Fibroblast of mammary gland (primary cell): ENCODE measurements at regions not wholly inside any gene's neighbourhood (a gene's known extent, or its start where the extent isn't known, plus 50 kb on each side); places are given as distances from the start of the nearest gene placed in this dataset.
A peak's percentile ranks its signal among the peaks of the same experiment; 100 is the strongest.

Experiments
- DNase-seq: peaks from one replicate; pipeline ENCODE4 v3.0.0-alpha.2; 2010; ENCODE audit warnings: low read depth
- H3K4me3 ChIP-seq: 2 replicates; pipeline ENCODE4 v1.5.1; 2011; ENCODE audit warnings: low read depth, mild to moderate bottlenecking, low read length, moderate library complexity; ENCODE audit not compliant: control insufficient read depth
- CTCF ChIP-seq: conservative IDR thresholded peaks from 2 replicates; pipeline ENCODE4 v1.5.1; 2011; ENCODE audit warnings: low read depth, low read length, inconsistent platforms; ENCODE audit not compliant: control insufficient read depth, insufficient read depth

GRCh38 chr14:29255692-29256091, 489.1 kb downstream of the FOXG1 start:
- DNase-seq: no peak
- no peak overlapping the region for H3K4me3 ChIP-seq
- no peak for TF ChIP-seq CTCF

GRCh38 chr14:29262979-29263378, 496.4 kb downstream of the FOXG1 start:
- no peak for DNase-seq
- no peak for TF ChIP-seq CTCF
- H3K4me3 ChIP-seq: no peak overlapping the region

GRCh38 chr14:29264865-29265264, 498.3 kb downstream of the FOXG1 start:
- TF ChIP-seq CTCF: no peak
- no peak overlapping the region for H3K4me3 ChIP-seq
- no peak for DNase-seq

GRCh38 chr14:29265852-29266251, 499.3 kb downstream of the FOXG1 start:
- no peak overlapping the region for H3K4me3 ChIP-seq
- no peak for TF ChIP-seq CTCF
- no peak for DNase-seq

- H3K4me3 ChIP-seq: no peak overlapping the region
- TF ChIP-seq CTCF: no peak
- DNase-seq: no peak
Observed at GRCh38 chr14:29271669-29272068, 505.1 kb downstream of the FOXG1 start.

GRCh38 chr14:29273513-29273912, 506.9 kb downstream of the FOXG1 start:
- no peak overlapping the region for H3K4me3 ChIP-seq
- TF ChIP-seq CTCF: peak; percentile 13
- DNase-seq: no peak

- TF ChIP-seq CTCF: no peak
Observed at GRCh38 chr14:29274890-29275596, 508.5 kb downstream of the FOXG1 start.

More at GRCh38 chr14:29274890-29275596, 508.5 kb downstream of the FOXG1 start:
- no peak overlapping the region for H3K4me3 ChIP-seq
- no peak for DNase-seq
